Mammary epithelial cell (primary cell): ENCODE measurements at regions not wholly inside any gene's neighbourhood (a gene's known extent, or its start where the extent isn't known, plus 50 kb on each side); places are given as distances from the start of the nearest gene placed in this dataset.

Experiments used
- EZH2 ChIP-seq: IDR thresholded peaks from 2 replicates; pipeline ENCODE4 v1.6.1; 2012; ENCODE audit warnings: low read length, inconsistent platforms, borderline replicate concordance
- TF ChIP-seq, protein P1 (sequence below), 2 donors: IDR thresholded peaks in 1 of 2; conservative IDR thresholded peaks in 1 of 2; 2 replicates each; pipeline ENCODE4 v1.5.1; 2011 to 2012; ENCODE audit warnings: inconsistent platforms in 2 of 2, low read length in 2 of 2, mild to moderate bottlenecking in 2 of 2, control low read depth in 1 of 2, low read depth in 1 of 2; ENCODE audit not compliant: insufficient read depth in 1 of 2; ENCODE audit errors: extremely low read depth in 1 of 2

DNA sequence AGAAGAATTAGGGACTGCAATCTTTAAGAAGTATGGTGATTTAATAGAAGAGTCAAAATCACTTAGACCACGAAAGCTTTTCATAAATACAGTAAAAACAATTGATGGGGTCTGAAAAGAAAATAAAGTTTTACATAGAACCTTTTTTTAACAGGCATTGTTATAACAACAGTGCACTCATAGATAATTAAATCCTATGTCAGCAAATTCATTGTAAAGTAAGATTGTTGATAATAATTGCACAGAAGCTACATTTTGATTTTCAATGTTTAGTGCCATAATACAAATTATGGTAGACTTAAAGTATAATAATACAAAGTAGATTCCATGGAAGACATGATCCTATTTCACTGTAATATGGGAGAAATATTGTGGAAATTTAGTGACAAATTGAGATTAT is 130.7 kb upstream of the FSIP2 start:
- TF ChIP-seq EZH2, result no peak
- TF ChIP-seq, protein P1, sequence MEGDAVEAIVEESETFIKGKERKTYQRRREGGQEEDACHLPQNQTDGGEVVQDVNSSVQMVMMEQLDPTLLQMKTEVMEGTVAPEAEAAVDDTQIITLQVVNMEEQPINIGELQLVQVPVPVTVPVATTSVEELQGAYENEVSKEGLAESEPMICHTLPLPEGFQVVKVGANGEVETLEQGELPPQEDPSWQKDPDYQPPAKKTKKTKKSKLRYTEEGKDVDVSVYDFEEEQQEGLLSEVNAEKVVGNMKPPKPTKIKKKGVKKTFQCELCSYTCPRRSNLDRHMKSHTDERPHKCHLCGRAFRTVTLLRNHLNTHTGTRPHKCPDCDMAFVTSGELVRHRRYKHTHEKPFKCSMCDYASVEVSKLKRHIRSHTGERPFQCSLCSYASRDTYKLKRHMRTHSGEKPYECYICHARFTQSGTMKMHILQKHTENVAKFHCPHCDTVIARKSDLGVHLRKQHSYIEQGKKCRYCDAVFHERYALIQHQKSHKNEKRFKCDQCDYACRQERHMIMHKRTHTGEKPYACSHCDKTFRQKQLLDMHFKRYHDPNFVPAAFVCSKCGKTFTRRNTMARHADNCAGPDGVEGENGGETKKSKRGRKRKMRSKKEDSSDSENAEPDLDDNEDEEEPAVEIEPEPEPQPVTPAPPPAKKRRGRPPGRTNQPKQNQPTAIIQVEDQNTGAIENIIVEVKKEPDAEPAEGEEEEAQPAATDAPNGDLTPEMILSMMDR (conservative IDR thresholded peaks at IDR 0.05 in 1 of 2, IDR thresholded peaks at IDR 0.05 in 1 of 2; ENCODE audit: extremely low read depth in 1 of 2, insufficient read depth in 1 of 2, low read depth in 1 of 2, low read length in 2 of 2), result no peak
